Ovary (tissue), 7 donors: ENCODE measurements at regions not wholly inside any gene's neighbourhood (a gene's known extent, or its start where the extent isn't known, plus 50 kb on each side); places are given as distances from the start of the nearest gene placed in this dataset.

Experiments
- DNase-seq, 5 donors: peaks; one replicate each; pipeline ENCODE4 v3.0.0-alpha.2; 2019 to 2020
- H3K27ac ChIP-seq, 2 donors: fragments of 200-600 bp; one replicate each; pipeline versions ENCODE4 v1.5.1 to v1.8.0; 2019 to 2022
- H3K27me3 ChIP-seq: fragments of 200-600 bp; one replicate; pipeline ENCODE4 v1.8.0; 2022
- H3K36me3 ChIP-seq: fragments of 200-600 bp; sonication (generic); one replicate; pipeline ENCODE4 v1.5.1; 2019
- H3K4me1 ChIP-seq: one replicate; pipeline ENCODE4 v1.8.1; 2013; ENCODE audit warnings: mild to moderate bottlenecking, moderate library complexity; ENCODE audit not compliant: insufficient read depth
- H3K4me3 ChIP-seq: fragments of 200-600 bp; sonication (generic); one replicate; pipeline ENCODE4 v1.5.1; 2017
- H3K9me3 ChIP-seq, 2 donors: fragments of 200-600 bp in 1 of 2; sonication (generic) in 1 of 2; one replicate each; pipeline versions ENCODE4 v1.5.1 to v1.8.1; 2013 to 2019; ENCODE audit warnings: mild to moderate bottlenecking in 1 of 2, moderate library complexity in 1 of 2
- EP300 ChIP-seq: sonication (generic); formaldehyde crosslinking; IDR thresholded peaks from one replicate; pipeline ENCODE4 v1.6.1; 2017; ENCODE audit warnings: antibody characterized with exemption
- POLR2A ChIP-seq: fragments of 450-650 bp; IDR thresholded peaks from one replicate; pipeline ENCODE4 v1.6.1; 2017; ENCODE audit warnings: antibody characterized with exemption, mild to moderate bottlenecking, moderate library complexity
- WGBS, 3 donors: extraction: QIAGEN DNeasy Blood & Tissue Kit in 1 of 3; methylation state at CpG; one replicate each; pipeline versions ENCODE4 v1.1.5 to v1.1.7; 2013 to 2017; 5-methylcytosine and 5-hydroxymethylcytosine counted together
- intact Hi-C, 4 donors: fragments of 100-400 bp; cut with DNase I; formaldehyde crosslinking; loops; one replicate each; pipeline versions ENCODE4 v1.11.0 to v1.15.1; 2022 to 2023
- TF ChIP-seq, protein P1 (sequence below), 3 donors: fragments of 450-650 bp in 2 of 3; fragments of 200-600 bp in 1 of 3; IDR thresholded peaks; one replicate each; pipeline versions ENCODE4 v1.5.1 to v1.8.0; 2016 to 2022; ENCODE audit warnings: antibody characterized with exemption in 3 of 3, mild to moderate bottlenecking in 1 of 3
- donor health status: DM: no; HTN: no; CAD: no; lungs with moderate emphysema.
- donor health status: DM: no; HTN: no; CAD: no.
- donor health status: Bipolar disorder and iron deficiency.
- donor health status: DM: no; HTN: no; CAD: no.
- donor health status: DM: yes; HTN: yes; CAD: no.

DNA sequence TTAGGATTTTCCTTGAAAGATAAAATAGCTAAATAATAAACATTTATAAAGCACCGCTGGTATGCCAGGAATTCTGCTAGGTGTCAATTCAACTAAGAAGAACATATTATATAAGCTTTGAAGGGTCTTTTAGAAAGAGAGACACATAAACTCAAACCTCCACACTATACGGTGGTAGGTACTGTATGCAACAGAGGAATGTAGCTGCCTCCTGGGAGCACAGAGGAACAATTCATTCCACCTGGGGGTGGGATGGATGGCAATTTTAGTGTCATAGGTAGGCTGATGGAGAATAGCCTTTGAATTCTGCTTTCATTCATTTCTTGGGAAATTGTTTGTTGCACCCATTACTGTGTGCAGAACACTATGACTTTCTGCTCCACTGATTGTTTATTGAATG is 447.1 kb upstream of the MAP3K7 start:
- Histone ChIP-seq H3K27me3 (no peaks in the 10 kb centered on the region), H3K27ac (no peak overlapping the region), H3K9me3 (no peaks in the 10 kb centered on the region), H3K4me3 (no peak overlapping the region), H3K4me1 (peaks cover 2% of the 10 kb centered on the region), H3K36me3 (no peaks in the 10 kb centered on the region)
- intact Hi-C loops: no loop called here
- no peak for DNase-seq
- 88 to 91% (median 90%) methylated on average over 2 of the region's 2 CpGs for WGBS, 3 donors
- no peak for TF ChIP-seq POLR2A
- TF ChIP-seq EP300: no peak
- TF ChIP-seq, protein P1, sequence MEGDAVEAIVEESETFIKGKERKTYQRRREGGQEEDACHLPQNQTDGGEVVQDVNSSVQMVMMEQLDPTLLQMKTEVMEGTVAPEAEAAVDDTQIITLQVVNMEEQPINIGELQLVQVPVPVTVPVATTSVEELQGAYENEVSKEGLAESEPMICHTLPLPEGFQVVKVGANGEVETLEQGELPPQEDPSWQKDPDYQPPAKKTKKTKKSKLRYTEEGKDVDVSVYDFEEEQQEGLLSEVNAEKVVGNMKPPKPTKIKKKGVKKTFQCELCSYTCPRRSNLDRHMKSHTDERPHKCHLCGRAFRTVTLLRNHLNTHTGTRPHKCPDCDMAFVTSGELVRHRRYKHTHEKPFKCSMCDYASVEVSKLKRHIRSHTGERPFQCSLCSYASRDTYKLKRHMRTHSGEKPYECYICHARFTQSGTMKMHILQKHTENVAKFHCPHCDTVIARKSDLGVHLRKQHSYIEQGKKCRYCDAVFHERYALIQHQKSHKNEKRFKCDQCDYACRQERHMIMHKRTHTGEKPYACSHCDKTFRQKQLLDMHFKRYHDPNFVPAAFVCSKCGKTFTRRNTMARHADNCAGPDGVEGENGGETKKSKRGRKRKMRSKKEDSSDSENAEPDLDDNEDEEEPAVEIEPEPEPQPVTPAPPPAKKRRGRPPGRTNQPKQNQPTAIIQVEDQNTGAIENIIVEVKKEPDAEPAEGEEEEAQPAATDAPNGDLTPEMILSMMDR (IDR thresholded peaks at IDR 0.05): no peak

DNA sequence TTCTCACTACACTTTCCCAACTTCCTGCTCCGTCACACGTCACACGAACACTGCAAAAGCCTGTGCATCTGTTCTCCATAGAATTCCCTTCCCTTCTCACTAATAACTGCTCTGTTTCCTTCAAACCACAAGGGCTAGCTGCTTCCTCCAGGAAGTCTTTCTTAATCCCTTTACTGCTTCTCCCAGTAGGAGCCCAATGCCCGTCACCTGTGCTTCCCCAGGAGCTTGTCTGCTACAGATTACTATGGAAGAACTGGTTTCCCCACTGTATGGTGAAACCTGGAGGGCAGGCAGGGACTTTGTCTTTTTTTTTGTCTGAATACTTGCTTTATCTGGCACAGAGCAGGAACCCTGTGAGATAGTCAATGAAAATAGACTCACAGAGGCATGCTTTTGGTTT is 444.7 kb upstream of the MAP3K7 start:
- Histone ChIP-seq H3K4me3 (no peak overlapping the region), H3K4me1 (peaks cover 2% of the 10 kb centered on the region), H3K9me3 (no peaks in the 10 kb centered on the region), H3K27me3 (no peaks in the 10 kb centered on the region), H3K36me3 (no peaks in the 10 kb centered on the region), H3K27ac (no peak overlapping the region)
- WGBS, 3 donors: 95 to 99% (median 95%) methylated on average over 4 of the region's 4 CpGs
- TF ChIP-seq, protein P1 (IDR thresholded peaks at IDR 0.05): no peak
- TF ChIP-seq POLR2A (no peak), EP300 (no peak)
- no peak for DNase-seq
- intact Hi-C loops: no loop called here

DNA sequence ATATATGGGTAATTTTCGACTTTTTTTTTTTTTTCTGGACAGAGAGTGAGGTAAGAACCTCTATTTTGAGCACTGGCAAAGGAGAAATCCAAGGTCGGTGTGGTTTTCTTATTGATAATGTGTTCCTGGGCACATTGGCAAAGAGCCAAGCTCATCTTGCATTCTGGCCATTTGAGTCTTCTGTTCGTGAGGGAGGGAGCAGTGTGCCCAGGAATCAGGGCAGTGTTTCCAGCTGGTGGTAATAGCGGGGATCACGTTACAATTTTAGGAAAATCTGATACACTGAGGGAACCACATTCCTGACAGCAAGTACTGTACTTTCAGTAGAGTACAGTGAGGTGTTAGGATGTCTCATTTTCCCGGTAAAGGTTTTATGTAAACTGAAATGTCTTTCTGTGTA is 442.3 kb upstream of the MAP3K7 start:
- intact Hi-C loops: no loop called here
- Histone ChIP-seq H3K4me3 (no peak overlapping the region), H3K9me3 (no peaks in the 10 kb centered on the region), H3K27me3 (no peaks in the 10 kb centered on the region), H3K4me1 (peaks cover 2% of the 10 kb centered on the region), H3K27ac (no peak overlapping the region), H3K36me3 (no peaks in the 10 kb centered on the region)
- DNase-seq: no peak
- TF ChIP-seq POLR2A (no peak), EP300 (no peak)
- TF ChIP-seq, protein P1 (IDR thresholded peaks at IDR 0.05): no peak
- WGBS, 3 donors: 17 to 29% (median 21%) methylated on average over 6 of the region's 6 CpGs

DNA sequence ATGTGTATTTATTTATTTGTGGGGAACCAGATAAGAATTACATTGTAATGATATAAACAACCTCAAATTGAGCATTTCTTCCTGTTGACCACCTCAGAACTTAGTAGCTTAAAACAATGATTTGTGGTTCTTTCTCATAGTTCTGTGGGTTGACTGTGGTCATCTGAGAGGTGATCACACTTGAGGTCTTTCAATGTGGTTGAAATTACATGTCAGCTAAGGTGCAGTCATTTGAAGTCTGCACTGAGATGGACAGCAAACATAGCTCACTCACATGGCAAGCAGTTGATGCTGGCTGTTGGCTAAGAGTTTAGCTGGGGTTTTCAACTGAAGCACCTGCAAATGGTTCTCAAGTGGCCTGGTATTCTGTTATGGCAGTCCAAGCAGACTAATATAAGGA is 436.7 kb upstream of the MAP3K7 start:
- H3K4me3 ChIP-seq: no peak overlapping the region
- intact Hi-C loops: no loop called here

More for the DNA sequence above, 436.7 kb upstream of the MAP3K7 start:
- TF ChIP-seq, protein P1 (IDR thresholded peaks at IDR 0.05): no peak
- TF ChIP-seq POLR2A: no peak
- TF ChIP-seq EP300: no peak
- Histone ChIP-seq H3K27me3 (no peaks in the 10 kb centered on the region), H3K27ac (no peak overlapping the region), H3K9me3 (no peaks in the 10 kb centered on the region), H3K36me3 (no peaks in the 10 kb centered on the region), H3K4me1 (no peaks in the 10 kb centered on the region)
- DNase-seq: no peak
